Gastrocnemius medialis (tissue), 4 donors: ENCODE measurements at regions not wholly inside any gene's neighbourhood (a gene's known extent, or its start where the extent isn't known, plus 50 kb on each side); places are given as distances from the start of the nearest gene placed in this dataset.

ENCODE experiments used
- POLR2A ChIP-seq, 2 donors: fragments of 450-650 bp; IDR thresholded peaks; one replicate each; pipeline ENCODE4 v1.6.1; 2017; ENCODE audit warnings: antibody characterized with exemption in 2 of 2, mild to moderate bottlenecking in 2 of 2, moderate library complexity in 2 of 2
- TF ChIP-seq, protein P1 (sequence below), 5 experiments: fragments of 450-650 bp in 3 of 5; fragments of 200-600 bp in 2 of 5; sonication (generic) in 2 of 5; IDR thresholded peaks in 4 of 5; conservative IDR thresholded peaks in 1 of 5; 1 replicate in 4 of 5; 2 replicates in 1 of 5; pipeline ENCODE4 v1.5.1; 2016 to 2019; ENCODE audit warnings: antibody characterized with exemption in 5 of 5, mild to moderate bottlenecking in 3 of 5, moderate library complexity in 3 of 5

DNA sequence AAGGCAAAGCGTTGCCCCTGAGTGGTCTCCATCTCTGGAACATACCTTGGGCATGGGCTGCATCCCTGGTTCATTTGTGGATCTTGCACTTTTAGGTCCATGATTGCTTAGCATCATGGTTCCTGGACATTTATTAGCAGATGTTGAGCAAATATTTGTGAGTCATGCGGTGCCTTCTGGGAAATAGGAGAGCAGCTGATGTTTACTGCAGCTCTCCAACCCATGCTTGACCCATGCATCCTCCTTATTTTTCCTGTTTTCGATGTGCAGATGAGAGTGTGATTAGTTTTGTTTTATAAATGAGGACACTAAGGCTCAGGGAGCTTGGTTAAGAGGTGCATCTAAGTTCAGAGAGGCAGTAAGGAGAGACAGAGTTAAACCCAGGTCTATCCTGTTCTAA, 253.7 kb downstream of the ICE1 start:
- TF ChIP-seq, protein P1, sequence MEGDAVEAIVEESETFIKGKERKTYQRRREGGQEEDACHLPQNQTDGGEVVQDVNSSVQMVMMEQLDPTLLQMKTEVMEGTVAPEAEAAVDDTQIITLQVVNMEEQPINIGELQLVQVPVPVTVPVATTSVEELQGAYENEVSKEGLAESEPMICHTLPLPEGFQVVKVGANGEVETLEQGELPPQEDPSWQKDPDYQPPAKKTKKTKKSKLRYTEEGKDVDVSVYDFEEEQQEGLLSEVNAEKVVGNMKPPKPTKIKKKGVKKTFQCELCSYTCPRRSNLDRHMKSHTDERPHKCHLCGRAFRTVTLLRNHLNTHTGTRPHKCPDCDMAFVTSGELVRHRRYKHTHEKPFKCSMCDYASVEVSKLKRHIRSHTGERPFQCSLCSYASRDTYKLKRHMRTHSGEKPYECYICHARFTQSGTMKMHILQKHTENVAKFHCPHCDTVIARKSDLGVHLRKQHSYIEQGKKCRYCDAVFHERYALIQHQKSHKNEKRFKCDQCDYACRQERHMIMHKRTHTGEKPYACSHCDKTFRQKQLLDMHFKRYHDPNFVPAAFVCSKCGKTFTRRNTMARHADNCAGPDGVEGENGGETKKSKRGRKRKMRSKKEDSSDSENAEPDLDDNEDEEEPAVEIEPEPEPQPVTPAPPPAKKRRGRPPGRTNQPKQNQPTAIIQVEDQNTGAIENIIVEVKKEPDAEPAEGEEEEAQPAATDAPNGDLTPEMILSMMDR (IDR thresholded peaks at IDR 0.05 in 4 of 5, conservative IDR thresholded peaks at IDR 0.05 in 1 of 5) = no peak
- no peak for TF ChIP-seq POLR2A (IDR thresholded peaks at IDR 0.05)
